ENCODE measurements at regions not wholly inside any gene's neighbourhood (a gene's known extent, or its start where the extent isn't known, plus 50 kb on each side); places are given as distances from the start of the nearest gene placed in this dataset.

- ChIA-PET POLR2A (ENCODE audit: low non-redundant PET) (no interaction called here), CTCF (no interaction called here)
- Histone ChIP-seq H3K4me1 (ENCODE audit: insufficient read depth, low read length, poor library complexity, severe bottlenecking) (no peaks in the 10 kb centered on the region), H3K4me3 (ENCODE audit: low read depth, low read length, poor library complexity, severe bottlenecking) (no peak overlapping the region), H3K9me3 (ENCODE audit: low read depth, low read length, poor library complexity, severe bottlenecking) (peaks cover 5% of the 10 kb centered on the region), H3K27ac (ENCODE audit: low read depth, low read length, poor library complexity, severe bottlenecking) (no peak overlapping the region), H3K36me3 (ENCODE audit: insufficient read depth, low read length, poor library complexity, severe bottlenecking) (no peaks in the 10 kb centered on the region), H3K27me3 (replicated peaks; ENCODE audit: insufficient read depth, low read depth, low read length, poor library complexity) (no peaks in the 10 kb centered on the region)
- BruUV-seq (replicated peaks): no TSS peak
- intact Hi-C loops (cut with micrococcal nuclease; ENCODE audit: unreplicated experiment): no loop called here
- no peak for DNase-seq (ENCODE audit: low spot score)
- no peak for TF ChIP-seq EZH2 (IDR thresholded peaks at IDR 0.05; ENCODE audit: borderline replicate concordance, low read depth, low read length, poor library complexity, severe bottlenecking)
- TF ChIP-seq, protein P1, sequence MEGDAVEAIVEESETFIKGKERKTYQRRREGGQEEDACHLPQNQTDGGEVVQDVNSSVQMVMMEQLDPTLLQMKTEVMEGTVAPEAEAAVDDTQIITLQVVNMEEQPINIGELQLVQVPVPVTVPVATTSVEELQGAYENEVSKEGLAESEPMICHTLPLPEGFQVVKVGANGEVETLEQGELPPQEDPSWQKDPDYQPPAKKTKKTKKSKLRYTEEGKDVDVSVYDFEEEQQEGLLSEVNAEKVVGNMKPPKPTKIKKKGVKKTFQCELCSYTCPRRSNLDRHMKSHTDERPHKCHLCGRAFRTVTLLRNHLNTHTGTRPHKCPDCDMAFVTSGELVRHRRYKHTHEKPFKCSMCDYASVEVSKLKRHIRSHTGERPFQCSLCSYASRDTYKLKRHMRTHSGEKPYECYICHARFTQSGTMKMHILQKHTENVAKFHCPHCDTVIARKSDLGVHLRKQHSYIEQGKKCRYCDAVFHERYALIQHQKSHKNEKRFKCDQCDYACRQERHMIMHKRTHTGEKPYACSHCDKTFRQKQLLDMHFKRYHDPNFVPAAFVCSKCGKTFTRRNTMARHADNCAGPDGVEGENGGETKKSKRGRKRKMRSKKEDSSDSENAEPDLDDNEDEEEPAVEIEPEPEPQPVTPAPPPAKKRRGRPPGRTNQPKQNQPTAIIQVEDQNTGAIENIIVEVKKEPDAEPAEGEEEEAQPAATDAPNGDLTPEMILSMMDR (conservative IDR thresholded peaks at IDR 0.05; ENCODE audit: low read depth, low read length): no peak
Measured at GRCh38 chr6:141303907-141304306, 828.8 kb upstream of the GJE1 start.

- no peak for TF ChIP-seq EZH2 (IDR thresholded peaks at IDR 0.05; ENCODE audit: borderline replicate concordance, low read depth, low read length, poor library complexity, severe bottlenecking)
- TF ChIP-seq, protein P1 (conservative IDR thresholded peaks at IDR 0.05; ENCODE audit: low read depth, low read length): no peak
- H3K4me3 ChIP-seq (ENCODE audit: low read depth, low read length, poor library complexity, severe bottlenecking): no peak overlapping the region
- ChIA-PET POLR2A (ENCODE audit: low non-redundant PET) (no interaction called here), CTCF (no interaction called here)
- intact Hi-C loops (cut with micrococcal nuclease; ENCODE audit: unreplicated experiment): no loop called here
- DNase-seq (ENCODE audit: low spot score): no peak
- H3K36me3 ChIP-seq (ENCODE audit: insufficient read depth, low read length, poor library complexity, severe bottlenecking): no peaks in the 10 kb centered on the region
- no peak overlapping the region for H3K27ac ChIP-seq (ENCODE audit: low read depth, low read length, poor library complexity, severe bottlenecking)
- H3K4me1 ChIP-seq (ENCODE audit: insufficient read depth, low read length, poor library complexity, severe bottlenecking): no peaks in the 10 kb centered on the region
- H3K27me3 ChIP-seq (replicated peaks; ENCODE audit: insufficient read depth, low read depth, low read length, poor library complexity): no peaks in the 10 kb centered on the region
- H3K9me3 ChIP-seq (ENCODE audit: low read depth, low read length, poor library complexity, severe bottlenecking): no peaks in the 10 kb centered on the region
- no TSS peak for BruUV-seq (replicated peaks)
Measured at GRCh38 chr6:141301779-141302178, 830.9 kb upstream of the GJE1 start.

- H3K27ac ChIP-seq (ENCODE audit: low read depth, low read length, poor library complexity, severe bottlenecking): no peak overlapping the region
- H3K4me1 ChIP-seq (ENCODE audit: insufficient read depth, low read length, poor library complexity, severe bottlenecking): no peaks in the 10 kb centered on the region
- peaks cover 4% of the 10 kb centered on the region for H3K9me3 ChIP-seq (ENCODE audit: low read depth, low read length, poor library complexity, severe bottlenecking)
- no peaks in the 10 kb centered on the region for H3K27me3 ChIP-seq (replicated peaks; ENCODE audit: insufficient read depth, low read depth, low read length, poor library complexity)
- intact Hi-C loops (cut with micrococcal nuclease; ENCODE audit: unreplicated experiment): no loop called here
- ChIA-PET CTCF (no interaction called here), POLR2A (ENCODE audit: low non-redundant PET) (no interaction called here)
- TF ChIP-seq EZH2 (IDR thresholded peaks at IDR 0.05; ENCODE audit: borderline replicate concordance, low read depth, low read length, poor library complexity, severe bottlenecking): no peak
- TF ChIP-seq, protein P1 (conservative IDR thresholded peaks at IDR 0.05; ENCODE audit: low read depth, low read length): no peak
- H3K36me3 ChIP-seq (ENCODE audit: insufficient read depth, low read length, poor library complexity, severe bottlenecking): no peaks in the 10 kb centered on the region
- no TSS peak for BruUV-seq (replicated peaks)
- no peak for DNase-seq (ENCODE audit: low spot score)
- no peak overlapping the region for H3K4me3 ChIP-seq (ENCODE audit: low read depth, low read length, poor library complexity, severe bottlenecking)
Measured at GRCh38 chr6:141290941-141291721, 841.6 kb upstream of the GJE1 start.

Measured in A673 (cell line).